ENCODE measurements at regions not wholly inside any gene's neighbourhood (a gene's known extent, or its start where the extent isn't known, plus 50 kb on each side); places are given as distances from the start of the nearest gene placed in this dataset.

DNA sequence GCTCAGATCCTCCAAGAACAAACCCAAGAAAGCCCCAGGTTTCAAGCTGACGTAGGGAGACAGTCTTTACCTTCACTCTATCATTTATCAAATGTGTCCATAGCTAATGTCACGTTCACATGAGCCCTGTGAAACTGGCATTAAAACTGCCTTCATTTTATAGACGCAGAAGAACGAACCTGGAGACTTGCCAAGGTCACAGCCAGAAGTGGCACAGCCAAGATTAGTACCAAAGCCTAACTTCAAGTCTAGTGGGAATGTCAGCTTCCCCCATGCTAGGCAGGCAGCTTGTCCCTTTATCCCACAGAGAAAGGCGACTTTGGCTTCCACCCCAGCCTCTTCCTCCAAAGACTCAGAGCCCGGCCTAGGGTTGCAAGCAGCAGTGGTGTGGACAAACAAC, 517.2 kb downstream of the SHQ1 start:
- TF ChIP-seq GATA2 (CRISPR knock-in tag; IDR thresholded peaks at IDR 0.05) (no peak), RXRA (IDR thresholded peaks at IDR 0.05; ENCODE audit: borderline replicate concordance, low read depth) (no peak), SIN3A (IDR thresholded peaks at IDR 0.05; ENCODE audit: borderline replicate concordance, low read depth, low read length) (no peak), NRF1 (IDR thresholded peaks at IDR 0.05; ENCODE audit: low read depth, low read length) (no peak), FOXM1 (IDR thresholded peaks at IDR 0.05; ENCODE audit: low read depth) (no peak), EP300 (IDR thresholded peaks at IDR 0.05; ENCODE audit: borderline replicate concordance in 1 of 2, low read depth in 1 of 2, low read length in 1 of 2) (no peak), RFX5 (IDR thresholded peaks at IDR 0.05; ENCODE audit: low read length) (no peak), POLR2AphosphoS5 (IDR thresholded peaks at IDR 0.05; ENCODE audit: low read depth, low read length) (no peak), ELF1 (IDR thresholded peaks at IDR 0.05) (no peak)
- TF ChIP-seq, protein P1, sequence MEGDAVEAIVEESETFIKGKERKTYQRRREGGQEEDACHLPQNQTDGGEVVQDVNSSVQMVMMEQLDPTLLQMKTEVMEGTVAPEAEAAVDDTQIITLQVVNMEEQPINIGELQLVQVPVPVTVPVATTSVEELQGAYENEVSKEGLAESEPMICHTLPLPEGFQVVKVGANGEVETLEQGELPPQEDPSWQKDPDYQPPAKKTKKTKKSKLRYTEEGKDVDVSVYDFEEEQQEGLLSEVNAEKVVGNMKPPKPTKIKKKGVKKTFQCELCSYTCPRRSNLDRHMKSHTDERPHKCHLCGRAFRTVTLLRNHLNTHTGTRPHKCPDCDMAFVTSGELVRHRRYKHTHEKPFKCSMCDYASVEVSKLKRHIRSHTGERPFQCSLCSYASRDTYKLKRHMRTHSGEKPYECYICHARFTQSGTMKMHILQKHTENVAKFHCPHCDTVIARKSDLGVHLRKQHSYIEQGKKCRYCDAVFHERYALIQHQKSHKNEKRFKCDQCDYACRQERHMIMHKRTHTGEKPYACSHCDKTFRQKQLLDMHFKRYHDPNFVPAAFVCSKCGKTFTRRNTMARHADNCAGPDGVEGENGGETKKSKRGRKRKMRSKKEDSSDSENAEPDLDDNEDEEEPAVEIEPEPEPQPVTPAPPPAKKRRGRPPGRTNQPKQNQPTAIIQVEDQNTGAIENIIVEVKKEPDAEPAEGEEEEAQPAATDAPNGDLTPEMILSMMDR (IDR thresholded peaks at IDR 0.05): no peak
